Liver (tissue), 8 donors: ENCODE measurements at regions not wholly inside any gene's neighbourhood (a gene's known extent, or its start where the extent isn't known, plus 50 kb on each side); places are given as distances from the start of the nearest gene placed in this dataset.

Source experiments
- DNase-seq: peaks from one replicate; pipeline ENCODE4 v3.0.0-alpha.2; 2017; ENCODE audit warnings: low spot score
- H3K27ac ChIP-seq, 2 donors: one replicate each; pipeline ENCODE4 v1.7.0; 2013; ENCODE audit warnings: inconsistent platforms in 2 of 2, low read length in 2 of 2, control low read depth in 1 of 2, low read depth in 1 of 2, mild to moderate bottlenecking in 1 of 2
- H3K27me3 ChIP-seq, 4 donors: one replicate each; pipeline versions ENCODE4 v1.6.1 to v1.7.0; 2013; ENCODE audit warnings: low read length in 3 of 4, inconsistent platforms in 1 of 4, mild to moderate bottlenecking in 1 of 4, moderate library complexity in 1 of 4; ENCODE audit not compliant: control insufficient read depth in 4 of 4, insufficient read depth in 4 of 4
- H3K36me3 ChIP-seq, 4 donors: one replicate each; pipeline versions ENCODE4 v1.6.1 to v1.7.0; 2013; ENCODE audit warnings: low read length in 3 of 4, mild to moderate bottlenecking in 3 of 4, low read depth in 1 of 4, moderate library complexity in 1 of 4; ENCODE audit not compliant: control insufficient read depth in 4 of 4, insufficient read depth in 3 of 4
- H3K4me1 ChIP-seq, 4 donors: one replicate each; pipeline versions ENCODE4 v1.6.1 to v1.7.0; 2013; ENCODE audit warnings: low read length in 3 of 4, mild to moderate bottlenecking in 3 of 4, moderate library complexity in 1 of 4; ENCODE audit not compliant: control insufficient read depth in 4 of 4, insufficient read depth in 4 of 4
- H3K4me3 ChIP-seq, 3 donors: one replicate each; pipeline versions ENCODE4 v1.6.1 to v1.7.0; 2013; ENCODE audit warnings: low read length in 3 of 3, control low read depth in 1 of 3, low read depth in 1 of 3, mild to moderate bottlenecking in 1 of 3
- H3K9ac ChIP-seq, 2 donors: one replicate each; pipeline ENCODE4 v1.7.0; 2013; ENCODE audit warnings: low read length in 2 of 2, mild to moderate bottlenecking in 2 of 2, moderate library complexity in 2 of 2, control low read depth in 1 of 2, low read depth in 1 of 2
- H3K9me3 ChIP-seq, 4 donors: one replicate each; pipeline versions ENCODE4 v1.6.1 to v1.7.0; 2013; ENCODE audit warnings: low read length in 3 of 4; ENCODE audit not compliant: control insufficient read depth in 4 of 4
- ATF3 ChIP-seq: IDR thresholded peaks from 2 replicates; pipeline ENCODE4 v1.6.1; 2016; ENCODE audit warnings: antibody characterized with exemption
- CTCF ChIP-seq: fragments of 150-350 bp; IDR thresholded peaks from 2 replicates; pipeline ENCODE4 v1.5.1; 2017; ENCODE audit warnings: improper control_type of control experiment, low read depth, low read length; ENCODE audit not compliant: missing input control
- EGR1 ChIP-seq, 2 donors: IDR thresholded peaks; 2 replicates each; pipeline ENCODE4 v1.6.1; 2016 to 2018; ENCODE audit warnings: antibody characterized with exemption in 2 of 2, low read depth in 2 of 2
- FOXA1 ChIP-seq: IDR thresholded peaks from 2 replicates; pipeline ENCODE4 v1.6.1; 2016; ENCODE audit warnings: antibody characterized with exemption
- FOXA2 ChIP-seq: IDR thresholded peaks from 2 replicates; pipeline ENCODE4 v1.6.1; 2016; ENCODE audit warnings: antibody characterized with exemption
- GABPA ChIP-seq, 2 donors: IDR thresholded peaks in 1 of 2; conservative IDR thresholded peaks in 1 of 2; 2 replicates each; pipeline ENCODE4 v1.6.1; 2016; ENCODE audit warnings: antibody characterized with exemption in 2 of 2, mild to moderate bottlenecking in 1 of 2, moderate library complexity in 1 of 2
- HNF4A ChIP-seq, 2 donors: conservative IDR thresholded peaks; 2 replicates each; pipeline ENCODE4 v1.6.1; 2016; ENCODE audit warnings: antibody characterized with exemption in 2 of 2, mild to moderate bottlenecking in 2 of 2
- MAX ChIP-seq: IDR thresholded peaks from 2 replicates; pipeline ENCODE4 v1.6.1; 2016; ENCODE audit warnings: antibody characterized with exemption
- NR2F2 ChIP-seq: IDR thresholded peaks from 2 replicates; pipeline ENCODE4 v1.6.1; 2016; ENCODE audit warnings: antibody characterized with exemption
- RAD21 ChIP-seq, 2 donors: IDR thresholded peaks; 2 replicates each; pipeline ENCODE4 v1.6.1; 2016; ENCODE audit warnings: antibody characterized with exemption in 2 of 2, mild to moderate bottlenecking in 2 of 2
- REST ChIP-seq: IDR thresholded peaks from 2 replicates; pipeline ENCODE4 v1.6.1; 2016; ENCODE audit warnings: antibody characterized with exemption, mild to moderate bottlenecking
- RXRA ChIP-seq, 2 donors: IDR thresholded peaks; 2 replicates each; pipeline ENCODE4 v1.6.1; 2017 to 2018; ENCODE audit warnings: antibody characterized with exemption in 2 of 2, mild to moderate bottlenecking in 1 of 2
- SP1 ChIP-seq: IDR thresholded peaks from 2 replicates; pipeline ENCODE4 v1.6.1; 2018; ENCODE audit warnings: antibody characterized with exemption, mild to moderate bottlenecking
- TAF1 ChIP-seq: conservative IDR thresholded peaks from 2 replicates; pipeline ENCODE4 v1.6.1; 2016; ENCODE audit warnings: antibody characterized with exemption, mild to moderate bottlenecking
- ZBTB33 ChIP-seq: IDR thresholded peaks from 2 replicates; pipeline ENCODE4 v1.6.1; 2016; ENCODE audit warnings: antibody characterized with exemption
- WGBS: extraction: QIAGEN DNeasy Blood & Tissue Kit; methylation state at CpG from one replicate; pipeline ENCODE4 v1.1.7; 2013; 5-methylcytosine and 5-hydroxymethylcytosine counted together
- donor health status: healthy.
- donor health status: healthy.
- donor health status: healthy.
- donor health status: healthy.
- donor health status: healthy.

- no peak overlapping the region for H3K27ac ChIP-seq
- no peaks in the 10 kb centered on the region for H3K4me1 ChIP-seq
- H3K36me3 ChIP-seq = no peaks in the 10 kb centered on the region
- DNase-seq = no peak
- WGBS = 80% methylated on average over 4 of the region's 4 CpGs
- TF ChIP-seq NR2F2 = no peak
- no peak for TF ChIP-seq HNF4A (conservative IDR thresholded peaks at IDR 0.05)
- TF ChIP-seq RAD21 (IDR thresholded peaks at IDR 0.05) = no peak
- TF ChIP-seq REST = no peak
- no peak for TF ChIP-seq RXRA (IDR thresholded peaks at IDR 0.05)
- no peak for TF ChIP-seq FOXA1
- no peak for TF ChIP-seq CTCF
- TF ChIP-seq MAX = no peak
- no peak for TF ChIP-seq GABPA (IDR thresholded peaks at IDR 0.05 in 1 of 2, conservative IDR thresholded peaks at IDR 0.05 in 1 of 2)
- TF ChIP-seq FOXA2 = no peak
- no peak for TF ChIP-seq ATF3
- no peak for TF ChIP-seq SP1
- TF ChIP-seq TAF1 = no peak
- TF ChIP-seq ZBTB33 = no peak
- no peak for TF ChIP-seq EGR1 (IDR thresholded peaks at IDR 0.05; ENCODE audit: low read depth in 2 of 2)
- H3K4me3 ChIP-seq = no peak overlapping the region
- H3K9ac ChIP-seq = no peak overlapping the region
- no peaks in the 10 kb centered on the region for H3K27me3 ChIP-seq
- no peaks in the 10 kb centered on the region for H3K9me3 ChIP-seq
These were observed 419.1 kb upstream of the NR5A2 start for GRCh38 chr1:199608414-199608813.
